ENCODE measurements at regions not wholly inside any gene's neighbourhood (a gene's known extent, or its start where the extent isn't known, plus 50 kb on each side); places are given as distances from the start of the nearest gene placed in this dataset.

DNA sequence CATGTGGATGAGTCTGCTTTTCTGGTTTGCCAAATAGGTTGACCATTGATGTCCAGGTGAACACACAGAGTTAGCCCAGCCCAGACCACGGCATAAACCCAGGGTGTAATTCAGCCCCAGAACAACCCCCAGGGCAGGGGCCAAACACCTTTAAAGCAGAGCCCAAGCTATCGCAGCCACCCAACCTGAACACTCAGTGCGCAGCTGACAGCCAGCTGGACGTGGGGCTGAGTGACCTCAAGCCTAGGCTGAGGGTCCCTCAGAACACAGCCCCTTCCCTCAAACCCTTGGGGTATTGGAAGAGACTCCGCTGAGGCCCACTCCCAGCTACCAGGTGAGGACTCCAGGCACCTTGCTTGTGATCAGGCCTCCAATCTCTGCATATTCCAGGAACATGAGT is 161.5 kb upstream of the NECTIN1 start:
- TF ChIP-seq POLR2AphosphoS5 (IDR thresholded peaks at IDR 0.05; ENCODE audit: low read depth, low read length) (no peak), TAF1 (IDR thresholded peaks at IDR 0.05; ENCODE audit: borderline replicate concordance, low read depth, low read length) (no peak), POLR2A (IDR thresholded peaks at IDR 0.05; ENCODE audit: low read depth, low read length) (no peak)
